Right lung (tissue), 2 donors: ENCODE measurements at regions not wholly inside any gene's neighbourhood (a gene's known extent, or its start where the extent isn't known, plus 50 kb on each side); places are given as distances from the start of the nearest gene placed in this dataset.
"Not testable (repeated sequence)": the region's sequence is repeated elsewhere in the genome, so short reads cannot be mapped to it uniquely, and the experiment has no call there.

Experiments used
- DNase-seq, 2 donors: peaks; one replicate each; pipeline ENCODE4 v3.0.0-alpha.2; 2013

- DNase-seq, result no peak
Measured at GRCh38 chr3:3334491-3334890, 155.0 kb upstream of the CRBN start.

DNA sequence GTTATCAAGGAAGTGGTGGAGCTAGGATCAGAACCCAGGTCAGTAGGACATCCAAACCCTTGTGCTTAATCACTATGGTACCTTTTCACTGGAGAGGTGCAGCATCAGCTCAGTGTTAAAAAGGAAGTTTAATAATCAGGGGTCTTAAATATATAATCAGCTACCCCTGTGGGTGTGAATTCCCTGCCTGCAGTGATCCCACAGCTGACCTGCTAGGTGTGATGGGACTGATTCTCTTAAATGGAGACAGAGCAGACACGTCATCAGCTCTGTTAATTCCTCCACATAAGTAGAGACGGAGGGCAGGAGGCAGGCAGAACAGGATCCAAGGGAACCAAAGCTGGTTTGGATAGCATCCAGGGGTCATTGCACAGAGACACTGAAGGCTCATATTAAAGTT, 154.1 kb upstream of the CRBN start:
- DNase-seq, result no peak

DNA sequence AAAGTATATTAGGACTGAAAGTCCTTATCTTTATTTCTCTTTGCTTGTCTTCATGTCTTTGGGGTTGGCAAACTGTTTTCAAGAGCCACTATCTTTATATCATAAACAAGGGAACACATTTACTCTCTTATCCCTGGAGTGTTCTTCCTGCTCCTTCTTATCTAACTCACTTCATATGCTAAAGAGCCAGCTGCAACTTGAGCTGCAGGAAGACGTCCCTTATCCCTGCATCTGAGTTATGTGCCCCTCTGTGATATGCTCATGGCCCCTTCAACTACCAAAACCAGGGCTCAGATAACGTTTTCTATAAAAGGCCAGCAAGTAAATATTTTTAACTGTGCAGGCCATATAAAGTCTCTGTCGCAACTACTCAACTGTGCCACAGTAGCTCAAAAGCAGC, 137.0 kb upstream of the CRBN start:
- DNase-seq, result no peak

DNA sequence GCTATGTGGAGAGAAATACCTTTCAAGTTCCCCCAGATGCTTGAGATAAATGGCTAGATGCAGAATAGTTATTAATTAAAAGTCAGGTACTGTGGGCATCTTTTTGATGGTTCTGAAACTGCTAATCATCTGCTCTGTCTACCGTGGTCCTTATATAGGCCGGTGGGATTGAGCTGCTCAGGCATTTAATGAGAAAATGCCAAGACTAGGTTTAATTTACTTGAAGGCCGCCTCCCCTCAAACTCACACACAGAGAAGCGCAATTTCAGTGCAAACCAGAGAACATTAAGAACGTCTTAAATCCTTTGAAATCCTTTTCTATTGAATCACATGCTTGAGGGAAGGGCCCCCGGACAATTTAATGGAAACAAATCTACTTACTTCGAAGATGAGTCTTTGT, 136.4 kb upstream of the CRBN start:
- DNase-seq, result no peak

- no peak for DNase-seq
Measured at GRCh38 chr3:3309887-3310286, 130.4 kb upstream of the CRBN start.

- no peak for DNase-seq
Measured at GRCh38 chr3:3308809-3309208, 129.3 kb upstream of the CRBN start.

DNA sequence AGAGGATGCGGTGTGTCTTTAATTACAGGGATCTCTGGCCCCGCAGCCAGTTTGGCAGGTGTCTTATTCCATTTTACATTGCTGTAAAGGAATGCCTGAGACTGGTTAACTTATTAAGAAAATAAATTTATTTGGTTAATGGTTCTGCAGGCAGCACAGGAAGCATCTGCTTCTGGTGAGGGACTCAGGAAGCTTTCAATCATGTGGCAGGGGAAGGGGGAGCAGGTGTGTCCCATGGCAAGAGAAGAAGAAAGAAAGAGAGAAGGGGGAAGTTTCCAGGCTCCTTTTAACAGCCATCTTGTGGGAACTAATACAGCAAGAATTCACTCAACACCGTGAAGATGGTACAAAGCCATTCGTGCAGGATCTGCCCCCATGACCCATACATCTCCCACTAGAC, 128.0 kb upstream of the CRBN start:
- no peak for DNase-seq

GRCh38 chr3:3305841-3306240, 126.3 kb upstream of the CRBN start:
- no peak for DNase-seq

GRCh38 chr3:3305084-3305483, 125.6 kb upstream of the CRBN start:
- DNase-seq, result no peak

DNA sequence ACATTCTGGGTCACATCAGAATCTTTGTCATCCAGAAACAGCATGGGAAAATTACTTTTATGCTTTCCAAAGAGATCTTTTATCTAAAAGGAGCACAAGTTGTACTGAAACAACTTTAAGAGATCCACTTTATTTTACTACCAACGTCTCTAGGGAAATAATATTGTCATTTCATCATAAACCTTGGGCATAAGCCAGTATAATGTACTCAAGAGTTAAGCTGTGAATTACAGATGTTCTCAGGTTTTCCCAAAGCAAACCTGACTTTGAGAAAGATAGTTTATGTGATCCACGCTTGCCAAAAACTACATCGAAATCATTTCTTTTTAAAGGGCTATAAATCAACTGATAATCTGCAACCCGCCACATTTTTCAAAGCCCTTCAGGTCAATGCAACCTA, 124.1 kb upstream of the CRBN start:
- DNase-seq, result no peak

DNA sequence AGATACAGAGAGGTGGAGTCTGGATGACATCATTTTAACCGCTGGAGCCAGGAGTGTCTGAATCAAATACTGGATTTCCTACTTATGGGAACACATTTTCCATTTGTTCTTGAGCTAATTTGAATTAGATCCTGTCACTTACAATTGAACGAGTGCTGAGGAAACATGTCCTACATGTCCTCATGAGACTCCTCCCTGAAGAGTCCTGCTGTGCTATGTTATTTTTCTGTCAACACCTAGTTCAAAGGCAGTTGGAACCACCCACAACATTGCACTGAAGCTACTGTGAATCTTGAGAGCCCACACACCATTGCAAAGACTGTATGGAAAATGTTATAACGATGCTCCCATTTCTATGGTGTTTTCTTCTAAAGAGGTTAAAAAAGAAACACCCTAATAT, 123.5 kb upstream of the CRBN start:
- DNase-seq, result no peak

DNA sequence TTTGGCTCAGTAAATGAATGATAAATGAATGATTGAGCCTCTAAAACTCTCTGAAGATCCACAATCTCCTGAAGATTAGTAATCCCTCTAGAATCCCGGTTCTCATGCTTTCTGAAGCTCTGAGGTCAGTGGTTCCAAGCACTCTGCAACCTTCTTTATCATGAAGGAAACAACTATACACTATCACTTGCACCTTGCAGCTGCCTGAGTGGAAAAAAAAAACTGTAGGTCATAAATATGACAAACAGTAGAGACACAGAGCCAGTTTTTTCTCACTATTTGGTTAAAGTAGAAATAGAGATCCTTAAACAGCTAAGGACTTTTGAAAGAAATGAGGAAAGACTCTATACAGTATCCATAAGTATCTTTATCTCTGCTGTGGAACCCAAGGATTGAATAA, 122.0 kb upstream of the CRBN start:
- no peak for DNase-seq

- no peak for DNase-seq
Measured at GRCh38 chr3:3296979-3297381, 117.5 kb upstream of the CRBN start.

GRCh38 chr3:3295586-3295985, 116.1 kb upstream of the CRBN start:
- DNase-seq, result no peak

GRCh38 chr3:3291756-3292283, 112.3 kb upstream of the CRBN start:
- not testable (repeated sequence) for DNase-seq

- DNase-seq, result no peak
Measured at GRCh38 chr3:3288255-3288654, 108.8 kb upstream of the CRBN start.

DNA sequence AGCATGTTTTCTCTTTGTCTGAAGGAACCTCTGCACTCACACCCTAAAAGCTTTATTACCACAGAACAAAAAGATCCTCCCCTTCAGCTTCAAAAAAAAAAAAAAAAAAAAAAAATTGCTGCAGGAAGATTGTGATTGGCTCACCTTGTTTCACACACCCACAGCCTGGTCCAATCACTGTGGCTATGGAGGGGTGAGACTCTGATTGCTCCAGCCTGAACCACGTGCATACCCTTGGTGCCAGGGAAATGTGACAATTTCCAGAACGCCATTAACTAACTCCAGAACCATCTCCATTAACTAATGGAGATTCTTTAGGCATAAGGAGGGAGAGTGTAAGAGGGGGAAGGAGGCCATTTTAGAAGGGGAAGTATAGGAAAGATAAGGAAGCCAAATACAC, 106.5 kb upstream of the CRBN start:
- no peak for DNase-seq

DNA sequence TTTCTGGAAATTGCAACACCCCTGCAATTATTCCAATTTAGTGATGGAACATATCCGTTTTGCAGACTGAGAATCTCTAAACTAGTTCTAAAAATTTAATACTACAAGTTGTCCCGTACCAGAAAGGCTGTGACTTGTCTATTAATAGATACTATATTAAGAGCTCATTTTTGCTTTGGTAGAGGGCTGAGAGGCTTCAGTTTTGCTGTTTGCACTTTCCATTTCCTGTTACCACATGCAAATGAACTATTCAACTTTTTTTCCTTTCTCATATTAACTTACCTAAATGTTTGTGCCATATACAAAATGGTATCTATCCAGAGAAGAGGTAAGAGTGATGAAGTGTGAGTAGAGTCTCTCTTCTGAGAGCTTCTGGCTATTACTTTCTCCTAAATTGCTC, 101.5 kb upstream of the CRBN start:
- no peak for DNase-seq

DNA sequence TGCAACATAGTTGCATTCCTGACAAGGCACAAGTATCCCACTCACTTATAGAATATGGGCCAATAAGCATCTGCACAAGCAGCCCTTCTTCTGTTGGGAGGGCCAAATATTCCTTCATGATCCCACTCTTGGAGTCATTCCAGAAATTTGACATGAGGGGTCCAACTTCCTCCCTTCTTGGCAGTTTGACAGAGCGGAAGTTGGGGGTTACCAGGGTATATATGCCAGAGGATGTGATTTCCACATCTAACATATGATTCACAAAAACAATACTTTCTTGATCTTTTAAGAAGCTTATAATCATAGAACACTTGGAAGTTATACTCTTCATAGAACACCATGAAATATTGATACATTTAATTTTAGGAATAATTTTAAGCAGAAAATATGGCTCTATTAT, 100.9 kb upstream of the CRBN start:
- no peak for DNase-seq

DNA sequence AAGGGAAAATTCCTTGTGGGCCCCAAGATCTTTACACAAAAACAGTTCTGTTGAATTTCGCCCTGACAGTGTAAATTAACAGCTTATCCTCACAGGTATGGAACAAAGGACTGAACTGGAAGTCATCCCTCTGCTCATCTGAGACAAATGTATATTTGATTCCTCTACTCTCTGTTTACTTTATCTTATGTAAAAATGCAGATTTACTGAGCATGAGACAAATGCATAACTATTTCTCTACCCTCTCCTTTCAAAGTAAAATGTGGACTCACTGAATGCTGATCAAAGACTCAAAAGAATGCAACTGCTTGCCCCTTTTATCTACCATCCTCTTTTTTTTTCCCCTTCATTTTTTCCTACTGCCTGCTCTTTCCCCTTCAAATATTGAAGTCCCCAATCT, 98.6 kb upstream of the CRBN start:
- no peak for DNase-seq

DNA sequence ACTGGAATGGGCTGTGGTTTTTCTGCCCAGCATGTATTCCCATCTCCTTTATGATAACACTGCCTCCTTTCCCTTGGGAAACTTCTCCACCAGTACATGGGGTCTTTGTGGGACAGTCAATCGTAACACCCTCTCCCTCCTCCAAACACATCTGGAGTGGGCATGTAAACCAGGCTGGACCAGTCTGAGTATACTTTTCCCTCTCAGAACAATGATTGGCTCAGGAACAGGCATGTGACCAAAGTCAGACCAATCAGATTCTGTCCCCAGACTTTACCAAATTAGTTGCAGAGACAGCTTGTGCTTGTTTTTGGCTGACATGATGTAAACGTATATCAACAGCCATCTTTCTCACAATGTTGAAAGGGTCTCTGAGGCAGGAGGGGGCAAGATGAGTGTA, 97.1 kb upstream of the CRBN start:
- DNase-seq, result no peak

DNA sequence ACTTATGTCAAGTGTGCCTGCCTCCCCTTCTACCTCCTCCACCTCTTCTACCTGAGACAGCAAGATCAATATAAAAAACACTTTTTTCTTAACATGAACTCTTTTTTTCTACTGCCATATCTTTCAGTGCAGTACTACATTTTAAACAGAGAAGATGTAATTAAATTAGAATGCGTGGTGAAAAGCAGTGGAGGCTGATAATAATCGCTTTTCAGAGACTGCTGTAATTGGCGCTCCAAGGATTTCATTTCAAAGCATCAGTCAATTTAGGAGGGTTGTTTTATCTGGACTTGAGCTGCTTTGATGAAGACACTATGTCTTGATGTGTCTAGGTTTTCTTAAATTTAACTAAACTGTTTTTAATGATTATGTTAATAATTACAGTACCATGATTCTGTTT, 85.3 kb upstream of the CRBN start:
- no peak for DNase-seq

GRCh38 chr3:3260870-3261269, 81.4 kb upstream of the CRBN start:
- DNase-seq, result no peak

DNA sequence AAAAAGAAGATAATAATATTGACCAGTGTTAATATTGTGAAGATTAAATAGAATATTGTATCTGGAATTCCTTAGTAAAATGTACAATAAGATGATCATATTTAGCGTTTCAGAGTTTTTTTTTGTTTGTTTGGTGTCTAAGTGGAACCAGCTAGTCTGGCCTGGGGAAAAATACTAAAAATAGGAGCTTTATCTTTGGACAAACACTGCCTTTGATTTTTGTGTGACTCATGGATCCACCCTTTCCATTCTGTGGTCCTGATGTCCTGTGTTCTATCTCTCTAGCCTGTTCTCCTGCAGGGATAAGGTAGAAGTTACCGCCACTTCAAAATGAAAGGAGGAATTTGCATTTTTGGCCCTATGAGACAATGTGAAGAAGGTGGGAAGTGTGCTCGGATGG, 79.7 kb upstream of the CRBN start:
- no peak for DNase-seq

GRCh38 chr3:3258281-3258680, 78.8 kb upstream of the CRBN start:
- no peak for DNase-seq
